GM12878 (cell line): ENCODE measurements at regions not wholly inside any gene's neighbourhood (a gene's known extent, or its start where the extent isn't known, plus 50 kb on each side); places are given as distances from the start of the nearest gene placed in this dataset.
A peak's percentile ranks its signal among the peaks of the same experiment; 100 is the strongest.

Experiments used
- ATAC-seq: fragments of 200-7000 bp; cut with Tn5 transposase; 3 replicates; pipeline ENCODE4 v1.9.1; 2020; ENCODE audit warnings: mild to moderate bottlenecking, moderate library complexity
- BruUV-seq: library from RNA; stranded (reverse); fragments of 400-500 nt; replicated peaks from 2 replicates; lab custom pipeline; 2021; lab: Mats Ljungman, UMichigan
- CTCF ChIA-PET: fragments of 300-600 bp; sonication (Branson Sonifier 250); formaldehyde crosslinking; extraction: SDS; loops from one replicate; lab custom pipeline; 2021; ENCODE audit warnings: inconsistent platforms; lab: Yijun Ruan, JAX
- POLR2A ChIA-PET: fragments of 350-600 bp; formaldehyde crosslinking; extraction: SDS; loops from one replicate; lab custom pipeline; 2021; ENCODE audit warnings: inconsistent platforms; lab: Charles Lee
- RAD21 ChIA-PET: fragments of 300-600 bp; sonication (Branson Sonifier 250); formaldehyde crosslinking; loops from one replicate; lab custom pipeline; 2023; ENCODE audit warnings: antibody characterized with exemption; ENCODE audit not compliant: unreplicated experiment; lab: Charles Lee
- SMC1A ChIA-PET: fragments of 300-600 bp; sonication (Branson Sonifier 250); formaldehyde crosslinking; loops from one replicate; lab custom pipeline; 2023; ENCODE audit not compliant: unreplicated experiment, uncharacterized antibody; lab: Charles Lee
- DNase-seq: peaks from one replicate; pipeline ENCODE4 v3.0.0-alpha.2; 2011; ENCODE audit warnings: low read depth, low spot score
- FAIRE-seq: peaks from 3 replicates; lab custom pipeline; 2011; peaks lifted over from hg19 to GRCh38; lab: Jason Lieb, UNC
- H2AFZ ChIP-seq: 2 replicates; pipeline ENCODE4 v1.6.0; 2011; ENCODE audit warnings: low read depth, low read length, control low read depth; ENCODE audit not compliant: control insufficient read depth
- H3K27ac ChIP-seq: 2 replicates; pipeline ENCODE4 v1.5.1; 2011; ENCODE audit warnings: control low read depth; ENCODE audit not compliant: control insufficient read depth, insufficient read depth
- H3K27me3 ChIP-seq, 2 experiments: replicated peaks in 1 of 2; 2 replicates each; pipeline versions ENCODE4 v1.6.0 to v1.6.1; 2011; ENCODE audit warnings: low read length in 1 of 2; ENCODE audit not compliant: control insufficient read depth in 2 of 2, insufficient read depth in 2 of 2
- H3K36me3 ChIP-seq, 2 experiments: 2 replicates each; pipeline ENCODE4 v1.5.1; 2011; ENCODE audit warnings: low read length in 1 of 2; ENCODE audit not compliant: control insufficient read depth in 2 of 2, insufficient read depth in 2 of 2
- H3K4me1 ChIP-seq: 2 replicates; pipeline ENCODE4 v1.6.1; 2011; ENCODE audit warnings: mild to moderate bottlenecking, low read length, moderate library complexity, mixed read lengths; ENCODE audit not compliant: control insufficient read depth, insufficient read depth
- H3K4me2 ChIP-seq: 2 replicates; pipeline ENCODE4 v1.6.0; 2011; ENCODE audit warnings: control low read depth; ENCODE audit not compliant: control insufficient read depth, insufficient read depth
- H3K4me3 ChIP-seq: fragments of 200-600 bp; sonication (generic); 2 replicates; pipeline ENCODE4 v1.5.1; 2016
- H3K79me2 ChIP-seq: 2 replicates; pipeline ENCODE4 v1.6.0; 2011; ENCODE audit warnings: low read length; ENCODE audit not compliant: control insufficient read depth, insufficient read depth
- H3K9ac ChIP-seq: 2 replicates; pipeline ENCODE4 v1.8.0; 2011; ENCODE audit warnings: low read length, control low read depth, mixed read lengths; ENCODE audit not compliant: control insufficient read depth, insufficient read depth
- H3K9me3 ChIP-seq: replicated peaks from 3 replicates; pipeline ENCODE4 v1.5.1; 2011; ENCODE audit warnings: mild to moderate bottlenecking, low read length; ENCODE audit not compliant: control insufficient read depth, insufficient read depth
- H4K20me1 ChIP-seq: 2 replicates; pipeline ENCODE4 v1.6.0; 2011; ENCODE audit not compliant: control insufficient read depth, insufficient read depth
- CHD1 ChIP-seq: IDR thresholded peaks from 2 replicates; pipeline ENCODE4 v1.6.1; 2012; ENCODE audit warnings: low read depth, low read length, improper control_type of control experiment
- KDM1A ChIP-seq: fragments of 200-600 bp; sonication (generic); IDR thresholded peaks from 2 replicates; pipeline ENCODE4 v1.6.1; 2016; ENCODE audit warnings: borderline replicate concordance
- NFXL1 ChIP-seq: fragments of 450-650 bp; IDR thresholded peaks from 2 replicates; pipeline ENCODE4 v1.6.1; 2017; ENCODE audit warnings: antibody characterized with exemption, mild to moderate bottlenecking, borderline replicate concordance
- PAX5 ChIP-seq: IDR thresholded peaks from 2 replicates; pipeline ENCODE4 v1.6.1; 2011; ENCODE audit warnings: low read depth, low read length, borderline replicate concordance
- SMARCA5 ChIP-seq: fragments of 450-650 bp; IDR thresholded peaks from 2 replicates; pipeline ENCODE4 v1.6.1; 2017; ENCODE audit warnings: mild to moderate bottlenecking
- SPI1 ChIP-seq: IDR thresholded peaks from 2 replicates; pipeline ENCODE4 v1.6.1; 2011; ENCODE audit warnings: low read depth, mild to moderate bottlenecking, low read length, moderate library complexity, borderline replicate concordance; ENCODE audit not compliant: insufficient read depth
- SUPT20H ChIP-seq: IDR thresholded peaks from 2 replicates; pipeline ENCODE4 v1.6.1; 2011; ENCODE audit warnings: low read depth, mild to moderate bottlenecking, low read length, moderate library complexity, borderline replicate concordance; ENCODE audit not compliant: control insufficient read depth
- TAF1 ChIP-seq: IDR thresholded peaks from 2 replicates; pipeline ENCODE4 v1.6.1; 2011; ENCODE audit warnings: mild to moderate bottlenecking, low read depth, low read length, borderline replicate concordance
- TBL1XR1 ChIP-seq: IDR thresholded peaks from 2 replicates; pipeline ENCODE4 v1.6.1; 2012; ENCODE audit warnings: low read depth, low read length, improper control_type of control experiment
- TCF7 ChIP-seq: IDR thresholded peaks from 2 replicates; pipeline ENCODE4 v1.6.1; 2014; ENCODE audit warnings: antibody characterized with exemption, borderline replicate concordance
- WGBS: methylation state at CpG from one replicate; pipeline ENCODE4 v1.1.6; 2016; ENCODE audit warnings: low lambda C conversion rate; ENCODE audit not compliant: insufficient replicate concordance, insufficient coverage; ENCODE audit errors: missing lambda C conversion rate; 5-methylcytosine and 5-hydroxymethylcytosine counted together
- in situ Hi-C: fragments of 300-500 bp; cut with MboI; formaldehyde crosslinking; loops from 9 replicates; pipeline ENCODE4 v1.14.3; 2018; ENCODE audit warnings: mixed read lengths
- intact Hi-C: fragments of 100-400 bp; cut with micrococcal nuclease; formaldehyde crosslinking; loops from one replicate; pipeline ENCODE4 v1.14.2; 2022; ENCODE audit not compliant: unreplicated experiment
- TF ChIP-seq, protein P1 (sequence below): IDR thresholded peaks from 2 replicates; pipeline ENCODE4 v1.6.1; 2011; ENCODE audit warnings: low read depth, mild to moderate bottlenecking, low read length, moderate library complexity, borderline replicate concordance; ENCODE audit errors: extremely low read depth
- TF ChIP-seq, protein P2 (sequence below): fragments of 150-350 bp; IDR thresholded peaks from 2 replicates; pipeline ENCODE4 v1.6.1; 2014; ENCODE audit warnings: mild to moderate bottlenecking, low read depth, low read length

DNA sequence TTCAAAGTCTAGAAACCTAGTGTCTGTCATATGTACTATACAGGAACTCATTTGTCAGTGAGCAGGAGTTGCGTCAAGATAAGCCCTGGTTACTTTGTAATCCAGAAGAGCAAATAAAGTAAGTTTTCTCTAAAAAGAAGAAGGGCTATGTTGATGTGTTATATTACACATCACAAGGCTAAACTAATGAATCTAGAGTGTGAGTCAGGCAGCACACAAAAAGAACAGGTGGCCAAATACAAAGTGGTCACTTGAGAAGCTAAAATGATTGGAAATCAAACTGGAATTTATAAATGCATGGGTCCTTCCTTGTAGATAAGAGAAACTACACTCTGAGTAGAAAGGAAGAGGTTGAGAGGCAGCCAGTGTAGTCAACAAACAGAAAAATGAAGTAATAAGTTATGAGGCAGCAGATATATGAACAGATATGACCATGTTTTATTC, 771.6 kb downstream of the DIPK2A start:
- no peaks in the 10 kb centered on the region for H3K36me3 ChIP-seq
- TF ChIP-seq TAF1: no peak
- TF ChIP-seq, protein P1, sequence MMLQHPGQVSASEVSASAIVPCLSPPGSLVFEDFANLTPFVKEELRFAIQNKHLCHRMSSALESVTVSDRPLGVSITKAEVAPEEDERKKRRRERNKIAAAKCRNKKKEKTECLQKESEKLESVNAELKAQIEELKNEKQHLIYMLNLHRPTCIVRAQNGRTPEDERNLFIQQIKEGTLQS: no peak
- no peak for TF ChIP-seq PAX5
- TF ChIP-seq TCF7: no peak
- TF ChIP-seq KDM1A: no peak
- TF ChIP-seq TBL1XR1: no peak
- TF ChIP-seq SMARCA5: no peak
- TF ChIP-seq CHD1: no peak
- no peak for TF ChIP-seq SUPT20H
- SMC1A ChIA-PET: no interaction called here
- no peak for FAIRE-seq
- no peak for ATAC-seq
- H3K27me3 ChIP-seq: no peaks in the 10 kb centered on the region
- H3K9ac ChIP-seq: no peak overlapping the region
- BruUV-seq: no TSS peak
- no peak for DNase-seq
- CTCF ChIA-PET: no interaction called here
- intact Hi-C loops: no loop called here
- RAD21 ChIA-PET: no interaction called here
- POLR2A ChIA-PET: no interaction called here
- WGBS: 97% methylated on average over 1 of the region's 1 CpG
- no peaks in the 10 kb centered on the region for H4K20me1 ChIP-seq
- H3K4me3 ChIP-seq: no peak overlapping the region
- H2AFZ ChIP-seq: no peak overlapping the region
- no peaks in the 10 kb centered on the region for H3K79me2 ChIP-seq
- in situ Hi-C loops: no loop called here
- no peak overlapping the region for H3K27ac ChIP-seq
- H3K4me2 ChIP-seq: no peak overlapping the region
- no peaks in the 10 kb centered on the region for H3K9me3 ChIP-seq
- no peaks in the 10 kb centered on the region for H3K4me1 ChIP-seq

DNA sequence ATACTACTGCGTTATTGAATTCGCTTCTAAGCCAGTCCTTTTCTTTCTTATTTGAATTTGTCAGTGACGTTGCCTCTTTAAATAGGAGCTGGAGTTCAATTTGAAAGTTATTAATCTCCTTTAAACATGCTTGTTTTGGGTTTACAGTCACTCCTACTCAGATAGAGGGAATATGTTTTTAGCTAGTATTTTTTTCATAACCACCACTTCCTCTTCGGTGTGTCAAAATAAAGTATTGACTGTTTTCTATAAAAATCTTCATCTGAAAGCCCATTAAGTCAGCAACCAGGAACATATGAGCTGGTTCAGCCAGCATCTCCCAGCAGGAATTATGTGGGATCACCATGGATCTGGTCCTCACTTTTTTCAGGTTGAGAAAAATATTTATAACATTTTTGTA, 772.9 kb downstream of the DIPK2A start:
- no peaks in the 10 kb centered on the region for H3K27me3 ChIP-seq
- DNase-seq: no peak
- H3K79me2 ChIP-seq: no peaks in the 10 kb centered on the region
- WGBS: 26% methylated on average over 4 of the region's 4 CpGs
- no peak for FAIRE-seq
- H3K36me3 ChIP-seq: no peaks in the 10 kb centered on the region
- no peak overlapping the region for H3K4me2 ChIP-seq
- intact Hi-C loops: no loop called here
- CTCF ChIA-PET: no interaction called here
- no peak overlapping the region for H2AFZ ChIP-seq
- H4K20me1 ChIP-seq: no peaks in the 10 kb centered on the region
- no peak for ATAC-seq
- POLR2A ChIA-PET: no interaction called here
- TF ChIP-seq, protein P2, sequence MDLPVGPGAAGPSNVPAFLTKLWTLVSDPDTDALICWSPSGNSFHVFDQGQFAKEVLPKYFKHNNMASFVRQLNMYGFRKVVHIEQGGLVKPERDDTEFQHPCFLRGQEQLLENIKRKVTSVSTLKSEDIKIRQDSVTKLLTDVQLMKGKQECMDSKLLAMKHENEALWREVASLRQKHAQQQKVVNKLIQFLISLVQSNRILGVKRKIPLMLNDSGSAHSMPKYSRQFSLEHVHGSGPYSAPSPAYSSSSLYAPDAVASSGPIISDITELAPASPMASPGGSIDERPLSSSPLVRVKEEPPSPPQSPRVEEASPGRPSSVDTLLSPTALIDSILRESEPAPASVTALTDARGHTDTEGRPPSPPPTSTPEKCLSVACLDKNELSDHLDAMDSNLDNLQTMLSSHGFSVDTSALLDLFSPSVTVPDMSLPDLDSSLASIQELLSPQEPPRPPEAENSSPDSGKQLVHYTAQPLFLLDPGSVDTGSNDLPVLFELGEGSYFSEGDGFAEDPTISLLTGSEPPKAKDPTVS: no peak
- TF ChIP-seq SPI1: 0 out of 2 replicates have a peak, but pooled peaks have one; percentile 9
- no peak for TF ChIP-seq NFXL1
- TF ChIP-seq, all 136 proteins: peak for 1
- no peaks in the 10 kb centered on the region for H3K9me3 ChIP-seq
- no peak overlapping the region for H3K9ac ChIP-seq
- ChIA-PET RAD21 (no interaction called here), SMC1A (no interaction called here)
- in situ Hi-C loops: no loop called here
- no peak overlapping the region for H3K27ac ChIP-seq
- H3K4me1 ChIP-seq: no peaks in the 10 kb centered on the region
- no peak overlapping the region for H3K4me3 ChIP-seq
- BruUV-seq: no TSS peak
